DND-41 (cell line): ENCODE measurements at regions not wholly inside any gene's neighbourhood (a gene's known extent, or its start where the extent isn't known, plus 50 kb on each side); places are given as distances from the start of the nearest gene placed in this dataset.

Source experiments
- CTCF ChIP-seq: IDR thresholded peaks from 2 replicates; pipeline ENCODE4 v1.5.1; 2012; ENCODE audit warnings: borderline replicate concordance, low read length, moderate library complexity, mild to moderate bottlenecking; ENCODE audit not compliant: poor library complexity, severe bottlenecking; ENCODE audit errors: extremely low read depth
- EZH2 ChIP-seq: IDR thresholded peaks from 3 replicates; pipeline ENCODE4 v1.6.1; 2012; ENCODE audit warnings: borderline replicate concordance, low read depth, mild to moderate bottlenecking, moderate library complexity, low read length, inconsistent platforms; ENCODE audit not compliant: severe bottlenecking

- TF ChIP-seq CTCF (no peak), EZH2 (no peak)
These were observed 368.0 kb upstream of the SGCG start for GRCh38 chr13:22812793-22813192.
